ENCODE measurements at regions not wholly inside any gene's neighbourhood (a gene's known extent, or its start where the extent isn't known, plus 50 kb on each side); places are given as distances from the start of the nearest gene placed in this dataset.

DNA sequence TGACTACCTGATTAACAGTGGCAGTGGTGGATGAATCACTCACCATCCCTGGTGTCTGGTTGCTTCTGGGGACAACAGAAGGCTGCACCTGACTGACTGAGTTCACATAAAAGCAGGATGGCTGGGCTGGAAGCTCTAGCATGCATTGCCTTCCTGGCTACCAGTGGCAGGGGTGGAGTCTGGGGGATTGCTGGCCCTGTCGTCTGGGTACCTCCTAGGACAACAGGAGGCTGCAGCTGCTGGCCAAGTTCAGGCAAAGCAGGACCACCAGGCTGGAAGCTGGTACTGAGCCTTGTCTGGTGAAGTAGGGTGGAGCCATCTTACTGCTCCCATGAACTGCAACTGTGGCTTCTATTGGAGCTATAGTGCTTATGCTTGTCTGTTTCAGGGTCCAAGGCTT lies 480.8 kb upstream of the CTNND2 start:
- no peak for DNase-seq

DNA sequence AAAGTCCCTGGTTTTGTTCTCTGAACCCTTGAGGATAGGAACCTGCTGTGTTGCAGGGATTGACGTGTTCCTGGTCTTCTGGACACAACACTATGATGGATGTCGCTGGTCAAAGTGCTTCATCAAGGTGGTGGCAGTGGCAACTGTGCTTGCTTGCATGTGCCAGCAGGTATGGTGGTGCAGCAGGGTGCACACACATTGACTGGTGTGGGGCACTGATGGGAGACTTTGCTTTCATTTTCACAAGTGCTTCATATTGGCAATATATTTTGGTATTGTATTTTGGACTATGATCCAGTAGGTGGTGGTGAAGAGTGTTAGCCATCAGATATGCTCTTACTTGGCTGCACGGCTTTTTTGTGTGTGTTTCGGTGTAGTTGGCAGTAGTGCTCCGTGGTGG lies 479.8 kb upstream of the CTNND2 start:
- no peak for DNase-seq

DNA sequence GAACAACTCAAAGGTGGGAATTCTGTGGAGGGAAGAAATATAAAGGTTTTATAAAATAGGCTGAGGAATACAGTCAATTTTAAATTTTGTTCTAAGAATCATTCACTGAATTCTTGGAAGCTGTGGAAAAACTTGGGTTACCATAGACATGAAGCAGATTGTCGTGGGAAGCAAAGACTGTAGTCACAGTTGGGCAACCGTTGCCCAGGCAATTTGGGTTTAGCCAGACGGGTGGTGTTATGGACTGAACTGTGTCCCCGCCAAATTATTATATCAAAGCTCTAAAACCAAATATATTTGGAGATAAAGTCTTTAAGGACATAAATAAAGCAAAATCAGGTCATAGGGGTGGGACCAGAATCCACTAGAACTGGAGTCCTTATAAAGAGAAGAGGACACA lies 463.7 kb upstream of the CTNND2 start:
- peak in 14 of 58 donors; percentile 0 to 36 (median 5) for DNase-seq

DNA sequence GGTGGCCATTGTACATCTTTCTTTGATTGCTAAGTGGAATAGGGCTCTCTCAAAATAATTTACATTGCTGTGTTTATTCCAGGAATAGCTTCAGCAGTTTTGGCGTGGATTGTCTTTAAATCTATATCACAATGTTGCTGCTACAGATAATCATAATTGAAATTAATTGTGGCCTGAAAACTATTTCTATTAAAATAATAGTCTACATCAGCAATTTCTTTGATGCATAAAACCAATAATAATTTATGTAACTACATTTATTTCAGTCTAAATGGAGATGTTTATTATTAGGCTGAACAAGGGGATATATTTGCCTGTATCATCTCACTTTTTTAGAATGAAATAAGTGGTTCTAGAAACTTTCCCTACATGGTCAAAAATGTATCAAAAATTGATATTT lies 456.0 kb upstream of the CTNND2 start:
- DNase-seq = no peak

DNA sequence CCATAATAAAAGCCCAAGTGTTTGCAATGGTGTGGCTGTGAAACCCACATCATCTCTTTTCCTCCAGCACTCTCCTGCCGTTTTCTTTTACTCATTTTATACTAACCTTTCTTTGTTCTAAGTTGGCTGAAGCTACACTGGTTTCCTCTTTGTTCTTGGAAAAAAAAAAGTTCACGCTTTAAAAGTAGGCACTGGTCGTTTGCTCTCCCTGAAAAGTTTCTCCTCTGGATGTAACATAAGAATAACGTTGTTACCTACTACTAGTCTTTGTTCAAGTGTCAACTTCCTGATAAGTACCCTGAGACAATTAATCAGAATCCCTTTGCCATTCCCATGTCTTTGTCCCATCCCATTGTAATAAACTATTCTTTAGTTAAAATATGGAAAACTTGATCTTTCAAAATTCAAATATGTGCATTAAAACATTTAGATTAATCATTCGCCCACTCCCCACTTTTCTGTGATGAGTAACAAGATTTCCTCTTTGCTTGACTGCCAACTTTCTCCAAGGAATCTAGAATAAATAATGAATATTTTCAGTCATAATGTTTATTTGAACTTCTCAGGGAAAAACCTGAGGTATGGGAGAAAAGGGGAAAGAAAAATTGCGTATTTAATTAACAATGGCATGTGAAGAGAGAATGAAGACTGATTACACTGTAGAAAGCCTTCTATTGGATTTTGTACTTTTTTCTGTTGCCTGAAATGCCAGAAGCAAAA lies 454.3 kb upstream of the CTNND2 start:
- no peak for DNase-seq

DNA sequence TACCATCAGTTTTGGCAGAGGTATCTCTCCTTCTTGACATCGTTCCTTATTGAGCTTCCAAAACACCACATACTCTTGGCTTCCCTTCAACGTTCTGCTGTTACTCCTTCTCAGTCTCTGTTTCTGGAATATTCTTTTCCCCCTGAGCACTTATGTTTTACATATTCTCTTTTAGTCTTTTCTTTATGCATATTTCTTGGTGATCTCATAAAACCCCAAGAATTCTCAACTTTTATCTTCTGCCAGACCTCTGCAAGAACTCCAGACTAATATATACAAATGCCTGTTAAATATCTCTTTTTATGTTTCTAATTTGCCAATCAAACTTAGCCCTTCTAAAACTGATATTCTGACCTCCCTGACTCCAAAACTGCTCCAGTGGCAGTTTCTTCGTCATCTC lies 453.4 kb upstream of the CTNND2 start:
- no peak for DNase-seq

DNA sequence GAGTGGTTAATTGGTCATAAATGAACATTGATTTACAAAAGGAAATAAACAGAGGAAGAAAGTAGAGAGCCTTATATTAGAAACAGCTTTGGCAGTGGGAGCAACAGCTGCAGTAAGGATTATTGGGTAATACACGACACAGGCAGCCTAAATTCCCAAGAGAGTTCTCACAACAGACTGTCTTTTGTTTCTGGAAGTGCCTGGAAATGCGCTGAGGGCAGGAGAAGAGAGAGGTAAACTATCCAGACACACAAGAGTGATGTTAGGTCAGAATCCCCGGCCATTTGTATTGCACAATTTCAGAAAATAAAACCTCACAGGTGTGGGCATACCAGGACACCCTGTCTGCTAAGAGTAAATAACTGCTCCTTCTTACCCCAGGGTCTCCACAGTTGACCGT lies 450.4 kb upstream of the CTNND2 start:
- no peak for DNase-seq

DNA sequence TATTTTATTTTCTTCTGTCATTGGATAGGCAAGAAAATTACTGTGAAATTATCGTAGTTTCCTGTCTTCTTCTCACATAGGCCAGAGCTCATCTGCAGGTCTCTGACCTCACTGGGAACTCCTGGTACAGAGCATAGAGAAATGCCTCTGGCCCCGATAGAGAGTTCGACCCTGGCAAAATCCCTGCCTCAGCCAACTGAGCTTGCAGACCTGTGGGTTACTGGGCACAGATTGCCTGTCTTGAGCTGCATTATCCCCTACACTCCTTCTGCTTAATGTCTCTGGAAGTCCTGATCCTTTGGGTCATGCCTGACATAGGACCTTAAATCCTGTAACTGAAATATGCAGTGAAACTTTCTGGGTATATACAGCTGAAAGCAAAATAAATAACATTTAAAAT lies 439.3 kb upstream of the CTNND2 start:
- no peak for DNase-seq

DNA sequence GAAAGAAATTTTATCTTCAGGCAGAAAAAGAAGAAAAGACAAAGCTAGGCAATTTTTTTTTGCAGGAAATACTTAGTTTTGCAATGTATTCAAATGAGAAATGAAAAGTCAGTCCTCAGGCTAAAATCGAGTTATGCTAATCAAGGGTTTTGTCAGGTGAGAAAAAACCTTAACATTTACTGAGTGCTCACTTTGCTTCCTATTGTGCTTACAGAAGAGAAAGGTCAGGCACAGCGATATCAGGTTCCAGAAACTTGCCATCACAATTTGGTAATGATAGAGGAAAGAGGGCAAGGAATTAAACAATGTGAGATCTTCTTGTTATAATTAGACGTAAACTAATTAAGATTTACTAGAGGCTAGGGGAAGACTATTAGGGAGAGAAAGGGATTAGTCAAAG lies 431.7 kb upstream of the CTNND2 start:
- DNase-seq = no peak

DNA sequence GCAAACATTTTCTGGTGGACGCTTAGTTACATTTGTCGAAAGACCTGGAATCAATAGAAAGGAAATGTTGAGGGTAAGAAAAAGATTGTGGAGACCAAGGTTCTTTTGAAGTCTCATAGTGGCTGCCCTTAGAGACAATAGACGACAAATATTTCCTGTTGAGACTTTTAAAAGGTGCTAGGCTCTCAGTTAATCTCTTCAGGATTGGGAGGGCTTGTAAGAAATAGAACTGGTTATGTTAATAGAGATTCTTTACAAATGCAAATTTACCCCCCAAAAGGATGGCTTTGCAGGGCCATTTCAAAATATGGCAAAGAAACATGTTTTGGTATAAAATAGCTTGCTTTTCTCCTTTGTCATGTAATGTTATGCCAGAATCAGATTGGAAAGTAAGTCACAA lies 428.2 kb upstream of the CTNND2 start:
- DNase-seq = no peak

DNA sequence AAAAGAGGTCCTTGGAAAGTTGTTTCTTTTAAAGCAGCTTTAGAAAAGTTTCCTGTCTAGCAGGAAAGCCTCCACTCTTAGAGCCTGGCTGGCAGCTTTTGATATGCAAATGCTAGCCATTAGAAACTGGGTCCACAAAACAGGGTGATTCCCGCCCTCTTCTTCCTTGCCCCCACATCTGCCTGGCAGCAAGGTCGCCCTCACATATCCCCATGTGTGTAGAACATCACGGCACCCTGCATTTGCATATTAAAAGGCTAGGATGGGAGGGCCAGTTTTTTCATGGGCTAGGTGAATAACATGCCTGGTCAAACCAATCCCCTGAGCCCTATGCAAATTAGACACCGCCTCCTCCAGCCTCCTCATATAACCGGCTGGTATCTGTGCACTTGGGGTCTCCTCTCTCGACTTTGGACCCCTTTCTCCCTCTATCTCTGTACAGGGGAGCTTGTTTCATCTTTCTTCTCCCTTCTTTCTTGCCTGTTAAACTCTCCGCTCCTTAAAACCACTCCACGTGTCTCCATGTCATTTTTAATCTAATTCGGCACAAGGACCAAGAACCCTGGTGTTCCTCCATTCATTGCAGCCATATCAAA lies 426.8 kb upstream of the CTNND2 start:
- DNase-seq = no peak

DNA sequence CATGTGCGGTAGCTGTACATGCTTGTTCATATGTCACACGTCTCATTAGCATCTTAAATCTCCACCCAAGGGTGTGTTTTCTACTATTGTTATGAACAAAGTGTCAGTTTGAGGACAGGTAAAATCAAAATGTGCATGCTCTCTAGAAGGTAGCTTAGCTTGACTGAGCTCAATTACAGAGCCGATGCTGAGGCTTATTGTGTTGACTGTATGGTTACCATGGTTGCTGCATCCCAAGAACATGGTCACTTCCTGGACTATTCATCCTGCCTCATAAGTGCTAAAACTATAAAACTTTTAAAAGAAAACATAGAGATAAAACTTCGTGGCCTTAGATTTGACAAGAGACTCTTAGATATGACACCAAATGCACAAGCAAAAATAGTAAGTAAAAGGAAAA lies 426.1 kb upstream of the CTNND2 start:
- DNase-seq = no peak

DNA sequence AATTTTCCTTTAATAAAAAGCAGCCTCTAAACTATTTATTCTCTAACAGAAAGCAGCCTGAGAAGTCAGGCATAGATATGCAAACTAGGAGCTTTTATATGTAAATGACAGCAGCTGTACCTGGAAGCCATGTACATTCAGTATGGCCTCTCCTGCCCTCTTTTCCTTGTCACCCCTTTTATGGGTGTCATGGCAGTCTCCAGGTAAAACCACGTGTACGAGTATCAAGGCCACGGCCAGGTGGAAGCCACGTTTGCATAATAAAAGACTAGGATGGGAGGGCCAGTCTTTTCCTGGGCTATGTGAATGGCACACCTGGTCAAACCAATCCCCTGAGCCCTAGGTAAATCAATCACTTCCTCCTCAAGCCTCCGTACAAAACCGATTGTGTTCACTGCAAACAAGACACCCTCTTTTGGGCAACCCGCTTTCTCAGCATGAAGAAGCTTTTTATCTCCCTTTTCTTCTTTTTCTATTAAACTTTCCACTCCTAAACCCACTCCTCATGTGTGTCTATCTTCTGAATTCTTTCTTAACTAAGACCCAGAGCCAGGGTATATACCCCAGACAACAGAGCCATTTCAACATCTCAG lies 419.5 kb upstream of the CTNND2 start:
- DNase-seq = no peak

DNA sequence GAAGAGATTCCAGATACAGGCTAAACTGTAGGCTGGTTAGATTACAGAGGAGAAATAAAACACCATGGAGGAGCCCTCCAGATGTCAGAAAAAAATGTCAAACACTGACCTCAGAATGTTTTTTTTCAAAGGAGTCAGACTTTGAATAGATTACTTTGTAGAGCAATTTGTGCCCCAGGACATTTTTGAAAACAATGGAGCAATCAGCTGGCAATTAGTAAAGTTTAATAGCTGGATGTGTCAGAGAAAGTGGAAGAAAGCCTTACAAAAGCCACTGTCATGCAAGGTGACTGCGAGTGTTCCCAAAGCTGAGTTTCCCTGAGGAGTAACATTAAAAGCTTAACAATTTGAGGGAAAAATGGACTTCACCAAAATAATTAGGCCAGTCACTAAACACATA lies 417.8 kb upstream of the CTNND2 start:
- no peak for DNase-seq

DNA sequence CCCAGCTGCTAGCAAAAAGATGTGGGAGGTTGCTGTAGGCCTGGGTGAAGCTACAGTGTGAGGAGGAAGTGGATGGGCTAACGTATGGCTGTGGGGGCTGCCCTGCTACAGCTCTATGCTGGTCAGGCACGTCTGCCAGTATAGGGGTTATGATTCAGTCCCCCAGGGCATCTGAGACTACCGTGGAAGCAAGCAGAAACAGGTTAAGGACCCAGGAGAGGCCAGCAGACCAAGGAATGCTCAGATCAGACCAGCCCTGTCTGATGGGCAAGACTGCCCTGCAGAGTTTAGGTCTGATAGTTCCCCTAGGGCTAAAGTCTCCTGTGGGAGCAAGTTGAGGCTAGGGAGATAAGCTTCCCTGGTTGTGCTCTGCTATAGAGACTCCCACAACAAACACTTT lies 416.1 kb upstream of the CTNND2 start:
- no peak for DNase-seq

DNA sequence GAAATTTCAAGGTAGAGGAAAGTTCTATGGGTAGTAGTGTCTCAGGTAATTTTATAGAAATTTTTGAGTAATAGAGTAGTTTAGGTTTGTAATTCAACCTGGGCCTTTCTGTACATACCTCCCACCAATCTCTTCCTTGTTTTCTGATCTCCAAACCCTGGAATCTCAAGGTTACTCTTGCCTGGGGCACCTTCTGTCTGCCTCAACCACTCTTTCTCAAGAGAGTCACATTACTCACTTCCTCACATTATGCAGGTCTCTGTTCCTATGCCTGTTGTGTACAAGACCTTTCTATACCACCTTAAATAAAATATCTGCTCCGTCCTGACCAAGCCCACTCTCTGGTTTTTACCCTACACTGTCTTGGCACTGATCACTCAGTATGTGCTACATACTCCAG lies 412.6 kb upstream of the CTNND2 start:
- no peak for DNase-seq

DNA sequence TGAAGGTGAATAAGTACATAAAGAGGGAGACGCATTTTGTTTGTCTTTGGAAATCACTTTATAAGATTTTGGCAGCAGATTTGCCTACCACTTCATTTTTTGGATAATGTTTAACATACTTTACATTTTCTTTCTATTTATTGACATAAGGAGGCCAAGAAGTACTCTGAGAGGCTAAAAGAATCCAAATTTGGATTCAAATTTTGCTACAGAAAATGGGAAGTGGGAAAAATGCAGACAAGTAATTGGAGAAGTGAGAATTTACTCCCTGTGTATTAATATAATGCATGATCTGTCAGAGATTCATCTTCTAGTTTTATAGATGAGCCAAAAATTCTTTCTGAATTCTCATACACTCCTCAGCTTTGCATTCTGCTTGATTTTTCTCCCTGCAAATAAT lies 411.2 kb upstream of the CTNND2 start:
- DNase-seq = no peak

DNA sequence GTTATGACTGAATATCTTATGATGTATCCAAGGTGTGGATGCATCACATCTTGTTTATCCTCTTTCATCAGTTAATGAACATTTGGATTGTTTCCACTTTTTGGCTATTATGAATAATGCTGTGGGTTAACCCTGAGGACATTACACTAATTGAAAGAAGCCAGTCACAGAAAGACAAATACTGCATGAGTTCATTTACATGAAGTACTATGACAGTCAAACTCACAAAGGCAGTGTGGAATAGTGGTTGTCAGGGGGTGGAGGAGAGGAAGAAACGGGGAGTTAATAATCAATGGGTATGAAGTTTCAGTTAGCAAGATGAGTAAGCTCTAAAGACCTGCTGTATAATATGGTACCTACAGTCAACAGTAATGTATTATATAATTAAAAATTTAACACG lies 409.4 kb upstream of the CTNND2 start:
- DNase-seq = no peak

DNA sequence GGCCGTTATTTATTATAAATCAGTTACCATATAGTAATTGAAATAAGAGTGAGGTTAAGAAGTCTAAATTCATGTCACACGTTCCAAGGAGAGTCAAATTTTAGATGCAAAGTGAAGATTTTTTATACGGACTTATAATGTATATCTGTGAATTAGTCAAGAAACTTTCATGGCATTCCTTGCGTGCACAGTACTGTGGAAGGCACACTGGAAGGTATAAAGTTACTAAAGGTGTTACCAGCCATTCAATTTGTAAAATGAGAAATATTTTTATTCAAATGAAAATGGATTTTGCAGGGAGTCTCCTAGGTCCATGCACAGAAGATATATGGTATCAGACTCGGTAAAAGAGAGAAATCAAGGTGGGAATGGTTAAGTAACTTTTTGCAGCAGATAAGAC lies 408.1 kb upstream of the CTNND2 start:
- no peak for DNase-seq

DNA sequence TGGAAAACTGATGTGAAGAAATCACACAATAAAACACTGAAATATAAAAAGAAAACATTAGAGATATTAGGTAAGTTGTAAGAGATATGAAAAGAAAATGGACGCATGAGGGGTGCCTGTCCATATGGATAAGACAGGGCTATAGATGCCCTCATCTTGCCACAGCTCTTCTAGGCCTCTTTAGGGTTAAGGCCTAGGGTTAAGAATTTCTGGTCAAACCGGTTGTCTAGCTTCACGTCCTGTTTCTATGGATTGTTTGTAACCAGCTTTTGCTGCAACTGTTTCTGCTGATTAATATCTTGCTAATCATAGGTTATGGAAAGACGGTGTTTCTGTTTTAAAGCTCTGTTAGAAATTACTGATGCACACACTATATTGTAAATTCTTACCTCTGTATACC lies 389.9 kb upstream of the CTNND2 start:
- no peak for DNase-seq

DNA sequence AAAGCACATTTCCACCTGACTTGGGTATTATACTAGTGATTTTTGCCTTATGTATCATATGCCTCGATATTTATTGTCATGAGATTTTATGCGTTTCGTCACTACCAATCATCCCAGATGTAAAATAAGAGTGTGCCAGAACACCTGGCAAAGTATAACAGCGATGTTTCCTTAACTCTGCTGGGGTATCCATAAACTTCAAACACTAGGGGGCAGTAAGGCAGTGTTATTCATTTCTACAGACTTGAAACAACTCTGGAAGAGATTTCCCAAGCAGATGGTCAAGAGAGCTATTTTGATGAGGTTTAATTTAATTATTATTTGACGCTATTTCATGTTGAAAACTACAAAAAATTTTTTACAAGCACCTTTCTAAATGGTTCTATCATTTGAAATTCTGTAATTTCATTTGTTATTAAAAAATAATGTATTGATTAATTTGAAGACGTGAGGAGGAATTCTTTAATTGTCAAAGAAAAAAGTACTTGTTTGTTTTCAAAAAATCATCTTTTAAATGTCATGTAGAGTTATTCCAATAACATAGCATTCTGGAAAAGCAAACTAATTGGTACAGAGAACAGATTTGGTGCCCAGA lies 388.5 kb upstream of the CTNND2 start:
- DNase-seq = no peak

DNA sequence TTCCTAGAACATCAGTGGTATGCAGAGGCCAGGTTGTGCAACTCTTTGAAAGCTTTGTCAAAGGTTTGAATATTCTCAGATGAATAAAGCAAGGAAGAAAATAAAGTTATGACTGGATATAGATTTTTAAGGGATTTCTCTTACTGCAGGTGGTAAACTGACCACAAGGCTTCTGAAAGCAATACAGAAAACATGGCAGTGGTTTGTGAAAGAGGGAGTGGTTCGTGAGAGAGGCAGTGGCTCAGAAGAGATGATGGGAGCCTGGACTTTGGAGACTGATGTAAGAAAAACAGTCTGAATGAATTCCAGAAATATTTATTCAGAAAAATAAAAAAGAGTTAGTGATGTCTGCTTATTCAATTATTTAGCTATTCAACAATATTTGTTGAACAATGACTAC lies 380.4 kb upstream of the CTNND2 start:
- DNase-seq = no peak

Measured in anterior cingulate cortex (tissue), 58 donors.